IMR-90 (cell line): ENCODE measurements at regions not wholly inside any gene's neighbourhood (a gene's known extent, or its start where the extent isn't known, plus 50 kb on each side); places are given as distances from the start of the nearest gene placed in this dataset.
A peak's percentile ranks its signal among the peaks of the same experiment; 100 is the strongest.

Experiments
- ATAC-seq: fragments of 200-7000 bp; cut with Tn5 transposase; 2 replicates; pipeline ENCODE4 v1.9.1; 2020; ENCODE audit warnings: low read depth, mild to moderate bottlenecking, moderate library complexity
- BruUV-seq: library from RNA; stranded (reverse); fragments of 400-500 nt; replicated peaks from 2 replicates; lab custom pipeline; 2021; lab: Mats Ljungman, UMichigan
- CTCF ChIA-PET: fragments of 300-600 bp; formaldehyde crosslinking; extraction: SDS; loops from one replicate; lab custom pipeline; 2021; ENCODE audit warnings: antibody characterized with exemption; lab: Yijun Ruan, JAX
- POLR2A ChIA-PET: fragments of 300-600 bp; sonication (Branson Sonifier 250); formaldehyde crosslinking; loops from one replicate; lab custom pipeline; 2022; ENCODE audit warnings: antibody characterized with exemption; ENCODE audit not compliant: unreplicated experiment; lab: Charles Lee
- DNase-seq: peaks from one replicate; pipeline ENCODE4 v3.0.0; 2013
- H2AFZ ChIP-seq: replicated peaks from 2 replicates; pipeline ENCODE3; 2013; ENCODE audit warnings: low read length, mild to moderate bottlenecking; ENCODE audit not compliant: poor library complexity
- H2AK5ac ChIP-seq: 2 replicates; pipeline ENCODE4 v1.6.1; 2013; ENCODE audit warnings: low read depth, low read length, inconsistent platforms
- H2AK9ac ChIP-seq: replicated peaks from 2 replicates; pipeline ENCODE3; 2013; ENCODE audit warnings: mild to moderate bottlenecking, low read depth, low read length, moderate library complexity; ENCODE audit not compliant: poor library complexity
- H2BK120ac ChIP-seq: 2 replicates; pipeline ENCODE4 v1.6.1; 2013; ENCODE audit warnings: low read depth, low read length, inconsistent platforms
- H2BK15ac ChIP-seq: 3 replicates; pipeline ENCODE4 v1.6.1; 2013; ENCODE audit warnings: low read depth, low read length, inconsistent platforms
- H2BK20ac ChIP-seq: 2 replicates; pipeline ENCODE4 v1.6.1; 2013; ENCODE audit warnings: low read depth, mild to moderate bottlenecking, inconsistent platforms, low read length, moderate library complexity
- H2BK5ac ChIP-seq: 2 replicates; pipeline ENCODE4 v1.6.1; 2013; ENCODE audit warnings: mild to moderate bottlenecking, low read depth, low read length, inconsistent platforms; ENCODE audit not compliant: poor library complexity, severe bottlenecking
- H3K14ac ChIP-seq: replicated peaks from 2 replicates; pipeline ENCODE4 v1.6.1; 2013; ENCODE audit warnings: low read depth, low read length, inconsistent platforms
- H3K18ac ChIP-seq: 2 replicates; pipeline ENCODE4 v1.6.1; 2013; ENCODE audit warnings: low read depth, low read length, control low read depth
- H3K23ac ChIP-seq: 2 replicates; pipeline ENCODE4 v1.6.1; 2013; ENCODE audit warnings: low read depth, low read length, inconsistent platforms
- H3K27ac ChIP-seq: 2 replicates; pipeline ENCODE4 v1.5.1; 2013; ENCODE audit warnings: mild to moderate bottlenecking, control low read depth, low read length; ENCODE audit not compliant: insufficient read depth
- H3K27me3 ChIP-seq: 2 replicates; pipeline ENCODE4 v1.6.1; 2013; ENCODE audit warnings: low read length; ENCODE audit not compliant: control insufficient read depth, insufficient read depth
- H3K36me3 ChIP-seq: 2 replicates; pipeline ENCODE4 v1.6.1; 2013; ENCODE audit warnings: low read length, mixed read lengths; ENCODE audit not compliant: control insufficient read depth, insufficient read depth
- H3K4ac ChIP-seq: 2 replicates; pipeline ENCODE4 v1.6.1; 2013; ENCODE audit warnings: low read depth, low read length, inconsistent platforms
- H3K4me1 ChIP-seq: 2 replicates; pipeline ENCODE4 v1.6.1; 2013; ENCODE audit warnings: low read length, mixed read lengths; ENCODE audit not compliant: control insufficient read depth, insufficient read depth
- H3K4me2 ChIP-seq: 2 replicates; pipeline ENCODE4 v1.6.1; 2013; ENCODE audit warnings: low read depth, mild to moderate bottlenecking, control low read depth, low read length, moderate library complexity
- H3K4me3 ChIP-seq: 2 replicates; pipeline ENCODE4 v1.5.1; 2013; ENCODE audit warnings: low read depth, mild to moderate bottlenecking, control low read depth, low read length, moderate library complexity; ENCODE audit not compliant: insufficient read depth
- H3K56ac ChIP-seq: 2 replicates; pipeline ENCODE4 v1.6.1; 2013; ENCODE audit warnings: low read length, inconsistent platforms; ENCODE audit not compliant: insufficient read depth; ENCODE audit errors: extremely low read depth
- H3K79me1 ChIP-seq, 2 experiments: 2 replicates each; pipeline ENCODE4 v1.6.1; 2013; ENCODE audit warnings: low read length in 2 of 2, inconsistent platforms in 1 of 2, low read depth in 1 of 2
- H3K9ac ChIP-seq: 2 replicates; pipeline ENCODE4 v1.6.1; 2013; ENCODE audit warnings: low read depth, low read length, control low read depth
- H3K9me1 ChIP-seq: 2 replicates; pipeline ENCODE4 v1.6.1; 2013; ENCODE audit warnings: low read length, inconsistent platforms; ENCODE audit not compliant: insufficient read depth
- H3K9me3 ChIP-seq: 2 replicates; pipeline ENCODE4 v1.6.1; 2013; ENCODE audit warnings: low read length; ENCODE audit not compliant: control insufficient read depth, insufficient read depth
- H4K20me1 ChIP-seq: 2 replicates; pipeline ENCODE4 v1.6.1; 2013; ENCODE audit warnings: low read length, inconsistent platforms; ENCODE audit not compliant: insufficient read depth
- H4K5ac ChIP-seq: 2 replicates; pipeline ENCODE4 v1.6.1; 2013; ENCODE audit warnings: mild to moderate bottlenecking, low read depth, low read length, control low read depth
- H4K8ac ChIP-seq, 2 experiments: 2 replicates each; pipeline ENCODE4 v1.6.1; 2013; ENCODE audit warnings: low read depth in 2 of 2, low read length in 2 of 2, control low read depth in 1 of 2, inconsistent platforms in 1 of 2
- H4K91ac ChIP-seq: 2 replicates; pipeline ENCODE4 v1.6.1; 2013; ENCODE audit warnings: low read depth, low read length, inconsistent platforms; ENCODE audit not compliant: insufficient read depth
- POLR2A ChIP-seq: IDR thresholded peaks from 2 replicates; pipeline ENCODE4 v1.6.1; 2012; ENCODE audit warnings: mild to moderate bottlenecking, low read depth, low read length
- WGBS, 2 experiments: methylation state at CpG; one replicate each; pipeline versions ENCODE4 v1.1.5 to v1.1.7; 2013; ENCODE audit warnings: missing lambda C conversion rate in 2 of 2; ENCODE audit not compliant: insufficient read length in 1 of 2; ENCODE audit errors: extremely low coverage in 2 of 2; 5-methylcytosine and 5-hydroxymethylcytosine counted together
- dilution Hi-C: fragments of 300-500 bp; cut with HindIII; formaldehyde crosslinking; loops from one replicate; pipeline ENCODE4 v1.14.3; 2018; ENCODE audit warnings: low sequenced_read_pairs; ENCODE audit not compliant: unreplicated experiment
- in situ Hi-C: fragments of 300-500 bp; cut with MboI; formaldehyde crosslinking; loops from 3 replicates; pipeline ENCODE4 v1.14.3; 2019; ENCODE audit warnings: low sequenced_read_pairs, inconsistent platforms, mixed read lengths
- intact Hi-C: fragments of 100-400 bp; cut with micrococcal nuclease; formaldehyde crosslinking; loops from 2 replicates; pipeline ENCODE4 v1.10.0; 2022

DNA sequence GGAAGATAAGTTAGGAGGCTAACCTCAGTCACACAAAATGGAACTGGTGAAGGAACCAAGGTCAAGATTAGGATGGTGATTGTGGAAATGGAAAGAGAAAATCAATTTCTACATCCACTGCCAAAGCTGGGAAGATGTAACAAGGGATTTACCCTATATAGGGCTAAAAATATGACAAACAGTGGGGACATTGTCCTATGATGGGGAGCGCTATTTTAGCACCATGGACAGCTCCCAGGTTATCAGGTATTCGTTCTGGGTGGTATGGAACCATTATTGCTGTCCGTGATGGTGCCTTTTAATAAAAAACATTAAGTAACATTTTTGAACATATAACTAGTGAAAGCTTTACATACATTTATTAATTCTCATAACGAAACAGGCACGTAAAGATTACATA lies 124.0 kb downstream of the NDUFA12 start:
- Histone ChIP-seq H3K36me3 (no peaks in the 10 kb centered on the region), H2AK5ac (no peak overlapping the region), H4K8ac (no peak overlapping the region), H3K9me1 (no peaks in the 10 kb centered on the region), H3K79me1 (no peaks in the 10 kb centered on the region), H3K9ac (no peak overlapping the region), H3K9me3 (no peaks in the 10 kb centered on the region), H2BK120ac (no peak overlapping the region), H3K4me1 (no peaks in the 10 kb centered on the region), H2AFZ (no peak overlapping the region), H3K23ac (no peak overlapping the region), H3K27ac (no peak overlapping the region), H2AK9ac (no peak overlapping the region), H3K27me3 (peaks cover 12% of the 10 kb centered on the region), H3K18ac (no peak overlapping the region), H2BK20ac (no peak overlapping the region), H3K14ac (no peak overlapping the region), H3K4me2 (no peak overlapping the region), H3K4ac (no peak overlapping the region), H3K4me3 (no peak overlapping the region), H4K91ac (no peak overlapping the region), H4K20me1 (no peaks in the 10 kb centered on the region), H4K5ac (no peak overlapping the region), H2BK15ac (no peak overlapping the region), H2BK5ac (no peak overlapping the region), H3K56ac (no peak overlapping the region)
- intact Hi-C loops: no loop called here
- CTCF ChIA-PET: no interaction called here
- no peak for TF ChIP-seq POLR2A
- BruUV-seq: no TSS peak
- ATAC-seq (no peak), DNase-seq (peak; percentile 7)
- POLR2A ChIA-PET: no interaction called here
- dilution Hi-C loops: no loop called here
- in situ Hi-C loops: no loop called here
- WGBS, 2 experiments: no CpG with 5 or more reads among the region's 5 CpGs
